GM19043 (cell line): ENCODE measurements at regions not wholly inside any gene's neighbourhood (a gene's known extent, or its start where the extent isn't known, plus 50 kb on each side); places are given as distances from the start of the nearest gene placed in this dataset.
"Not testable (repeated sequence)": the region's sequence is repeated elsewhere in the genome, so short reads cannot be mapped to it uniquely, and the experiment has no call there.

ENCODE experiments used
- ATAC-seq: cut with Tn5 transposase; IDR thresholded peaks from one replicate; pipeline ENCODE4 v1.9.1; 2021; ENCODE audit warnings: low read depth; ENCODE audit not compliant: unreplicated experiment

DNA sequence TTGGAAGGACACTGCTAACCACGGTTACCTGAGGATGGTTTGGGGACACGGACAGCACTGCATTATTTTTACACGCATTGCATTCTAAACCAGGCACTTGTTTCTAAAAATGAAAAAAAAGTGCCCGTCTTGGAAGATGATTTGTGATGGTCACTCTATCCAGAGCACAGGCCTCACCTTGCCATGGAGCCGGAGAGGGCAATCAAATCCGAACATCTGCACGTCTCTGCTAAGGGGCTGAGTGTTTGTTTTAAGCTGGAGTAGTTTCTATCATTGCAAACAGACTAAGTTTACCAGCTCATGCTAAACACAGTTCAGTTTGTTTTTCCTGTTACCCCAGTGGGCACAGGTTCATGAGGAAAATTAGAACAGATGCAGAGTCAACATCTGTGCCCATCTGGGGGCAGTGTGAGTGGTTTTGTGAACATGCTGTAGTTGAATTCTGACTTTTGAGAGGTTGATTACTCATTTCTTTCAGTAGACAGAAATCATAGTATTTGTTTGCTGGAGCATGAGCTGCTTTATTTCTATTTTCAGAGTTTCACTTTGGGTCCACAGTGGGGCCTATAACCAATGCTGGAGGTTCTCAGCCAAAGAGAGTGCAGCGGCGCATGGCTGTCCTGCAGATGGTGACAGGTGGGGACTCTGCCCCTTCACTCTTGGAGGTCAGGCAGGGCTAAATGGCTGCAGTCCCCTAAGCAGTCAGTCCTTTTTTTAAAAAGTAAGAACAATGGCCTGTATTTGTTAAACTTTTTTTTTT, 65.4 kb upstream of the ENPP6 start:
- ATAC-seq: peak; percentile 62

DNA sequence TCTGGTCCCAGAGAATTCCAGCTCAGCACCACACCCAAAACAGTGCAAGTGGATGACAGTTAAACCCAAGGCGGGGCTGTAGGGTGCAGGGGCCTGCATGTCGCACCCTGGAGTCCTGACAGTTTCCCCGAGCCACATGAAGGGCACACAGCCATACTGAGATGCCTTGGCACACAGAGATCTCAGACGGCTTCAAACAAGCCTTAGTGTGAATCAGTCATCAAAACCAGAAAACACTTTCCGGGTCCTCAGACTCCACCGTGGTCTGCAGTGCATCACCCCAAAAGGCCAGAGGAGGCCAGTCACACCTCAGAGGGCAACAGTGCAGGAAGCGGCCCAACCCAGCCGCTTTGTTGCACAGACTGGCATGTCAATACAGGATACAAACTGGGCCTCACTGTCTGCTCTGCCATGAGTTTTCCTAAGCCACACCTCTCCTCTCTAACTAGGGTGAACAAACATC, 64.6 kb upstream of the ENPP6 start:
- peak; percentile 27 for ATAC-seq

- peak; percentile 26 for ATAC-seq
Observed at GRCh38 chr4:184281231-184282139, 63.8 kb upstream of the ENPP6 start.

- peak; percentile 20 for ATAC-seq
Observed at GRCh38 chr4:184280591-184281071, 63.0 kb upstream of the ENPP6 start.

DNA sequence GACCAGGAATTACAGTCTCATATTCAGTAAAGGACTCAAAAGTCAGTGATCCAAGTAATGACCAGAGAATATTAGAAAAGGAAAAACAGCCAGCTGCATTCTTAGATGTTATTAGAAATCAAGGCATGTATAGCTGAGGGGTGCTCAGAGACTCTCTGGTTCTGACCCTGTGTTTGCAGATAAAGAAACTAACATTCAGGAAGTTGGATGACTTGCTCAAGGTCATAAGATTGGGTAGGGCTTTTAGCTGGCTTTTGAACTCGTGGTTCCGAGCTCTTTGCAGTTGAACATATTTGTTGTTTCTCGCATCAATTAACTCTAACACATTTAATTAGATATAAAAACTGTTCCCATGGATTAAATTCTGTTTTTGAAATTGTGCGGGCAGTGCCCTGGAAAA, 62.5 kb upstream of the ENPP6 start:
- ATAC-seq: no peak

DNA sequence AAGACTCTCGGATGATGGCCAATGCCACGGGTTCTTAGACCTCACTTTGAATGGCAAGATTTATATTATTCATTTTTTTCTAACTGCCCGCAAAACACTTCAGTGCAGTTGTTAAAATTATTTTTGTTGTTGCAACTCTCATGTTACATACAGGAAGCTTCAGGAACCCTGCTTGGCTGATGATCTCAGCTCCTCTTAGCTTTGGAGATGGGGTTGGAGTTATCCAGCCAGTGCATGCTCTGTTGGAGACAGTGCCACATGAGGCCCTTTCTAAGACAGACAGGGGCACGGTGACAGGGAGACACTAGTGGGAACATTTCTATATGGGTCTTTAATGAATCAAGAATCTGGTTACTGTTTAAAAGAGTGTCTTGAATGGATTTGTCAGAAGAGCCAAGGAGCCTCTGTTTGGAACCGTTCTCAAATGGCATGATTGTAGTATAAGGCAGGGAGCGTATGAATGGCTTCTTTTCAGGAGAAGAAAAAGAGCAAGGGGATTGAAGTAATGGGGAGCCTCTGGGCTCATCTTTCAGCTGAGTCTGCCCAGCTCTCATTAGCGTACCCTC, 61.9 kb upstream of the ENPP6 start:
- ATAC-seq: no peak

- not testable (repeated sequence) for ATAC-seq
Observed at GRCh38 chr4:184277769-184278168, 60.1 kb upstream of the ENPP6 start.

DNA sequence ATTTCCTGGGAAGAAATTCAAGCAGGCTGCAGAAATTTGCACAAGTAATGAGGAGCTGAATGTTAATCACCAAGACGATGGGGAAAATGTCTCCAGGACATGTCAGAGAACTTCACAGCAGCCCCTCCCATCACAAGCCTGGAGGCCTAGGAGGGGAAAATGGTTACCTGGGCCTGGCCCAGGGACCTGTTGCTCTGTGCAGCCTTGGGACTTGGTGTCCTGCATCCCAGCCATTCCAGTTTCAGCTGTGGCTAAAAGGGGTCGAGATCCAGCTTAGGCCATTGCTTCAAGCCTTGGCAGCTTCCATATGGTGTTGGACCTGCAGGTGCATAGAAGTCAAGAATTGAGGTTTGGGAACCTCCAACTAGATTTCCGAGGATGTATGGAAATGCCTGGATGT, 59.3 kb upstream of the ENPP6 start:
- ATAC-seq: not testable (repeated sequence)

DNA sequence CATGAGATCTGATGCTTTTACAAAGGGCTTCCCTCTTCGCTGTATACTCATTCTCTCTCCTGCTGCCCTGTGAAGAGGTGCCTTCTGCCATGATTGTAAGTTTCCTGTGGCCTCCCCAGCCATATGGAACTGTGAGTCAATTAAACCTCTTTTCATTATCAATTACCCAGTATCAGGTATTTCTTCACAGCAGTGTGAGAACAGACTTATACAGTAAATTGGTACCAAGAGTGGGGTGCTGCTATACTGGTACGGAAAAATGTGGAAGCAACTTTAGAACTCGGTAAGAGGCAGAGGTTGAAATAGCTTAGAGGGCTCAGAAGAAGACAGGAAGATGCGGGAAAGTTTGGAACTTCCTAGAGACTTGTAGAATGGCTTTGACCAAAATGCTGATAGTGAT, 58.7 kb upstream of the ENPP6 start:
- ATAC-seq: not testable (repeated sequence)

DNA sequence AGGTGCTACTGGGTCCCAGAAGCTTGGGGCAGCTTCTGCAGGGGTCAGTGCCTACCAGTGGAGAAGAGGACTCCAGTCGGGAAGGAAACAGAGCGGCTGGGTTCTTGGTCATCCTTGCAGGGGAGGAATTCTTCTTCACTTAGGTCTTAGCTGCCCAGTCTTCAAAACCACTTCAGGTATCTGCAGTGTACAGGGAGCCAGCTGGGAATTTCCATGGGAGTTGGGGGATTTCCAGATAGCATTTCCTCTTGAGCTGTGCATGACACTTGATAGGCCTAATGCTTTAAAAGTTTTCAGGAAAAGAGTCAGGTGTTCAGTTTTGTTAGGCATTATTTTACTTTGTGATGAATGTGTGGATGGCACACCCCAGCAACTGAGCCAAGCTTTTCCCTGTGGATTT, 58.1 kb upstream of the ENPP6 start:
- ATAC-seq: no peak

DNA sequence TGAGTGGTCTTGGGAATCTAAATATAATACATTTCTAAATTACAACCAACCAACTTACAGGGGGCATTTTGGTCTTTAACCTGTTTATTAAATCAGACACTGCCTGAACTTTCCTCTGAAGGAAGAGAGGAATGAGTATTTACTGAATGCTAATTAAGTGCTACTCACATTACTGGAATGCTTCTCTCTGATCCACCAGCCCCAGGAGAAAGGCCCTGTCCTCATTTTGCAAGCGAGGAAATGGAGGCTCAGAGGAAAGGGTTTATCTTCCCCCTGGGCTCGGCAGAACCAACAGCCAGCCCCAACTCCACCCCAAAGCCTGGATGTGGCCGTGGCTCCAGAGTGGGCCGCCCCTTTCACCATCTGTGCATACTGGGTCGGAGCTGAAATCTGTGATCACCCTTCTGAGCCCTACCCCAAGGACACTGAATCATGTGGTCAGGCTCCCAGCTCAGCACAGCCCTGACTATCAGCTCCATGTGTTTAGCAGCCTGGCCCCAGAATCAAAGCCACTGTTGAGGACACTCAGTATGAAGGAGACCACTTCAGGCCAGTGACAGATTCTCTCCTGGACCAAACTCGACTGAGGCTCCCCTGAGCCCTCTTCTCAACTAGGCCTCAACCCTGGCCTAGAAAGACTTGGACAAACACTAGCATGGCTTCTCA, 56.7 kb upstream of the ENPP6 start:
- no peak for ATAC-seq

DNA sequence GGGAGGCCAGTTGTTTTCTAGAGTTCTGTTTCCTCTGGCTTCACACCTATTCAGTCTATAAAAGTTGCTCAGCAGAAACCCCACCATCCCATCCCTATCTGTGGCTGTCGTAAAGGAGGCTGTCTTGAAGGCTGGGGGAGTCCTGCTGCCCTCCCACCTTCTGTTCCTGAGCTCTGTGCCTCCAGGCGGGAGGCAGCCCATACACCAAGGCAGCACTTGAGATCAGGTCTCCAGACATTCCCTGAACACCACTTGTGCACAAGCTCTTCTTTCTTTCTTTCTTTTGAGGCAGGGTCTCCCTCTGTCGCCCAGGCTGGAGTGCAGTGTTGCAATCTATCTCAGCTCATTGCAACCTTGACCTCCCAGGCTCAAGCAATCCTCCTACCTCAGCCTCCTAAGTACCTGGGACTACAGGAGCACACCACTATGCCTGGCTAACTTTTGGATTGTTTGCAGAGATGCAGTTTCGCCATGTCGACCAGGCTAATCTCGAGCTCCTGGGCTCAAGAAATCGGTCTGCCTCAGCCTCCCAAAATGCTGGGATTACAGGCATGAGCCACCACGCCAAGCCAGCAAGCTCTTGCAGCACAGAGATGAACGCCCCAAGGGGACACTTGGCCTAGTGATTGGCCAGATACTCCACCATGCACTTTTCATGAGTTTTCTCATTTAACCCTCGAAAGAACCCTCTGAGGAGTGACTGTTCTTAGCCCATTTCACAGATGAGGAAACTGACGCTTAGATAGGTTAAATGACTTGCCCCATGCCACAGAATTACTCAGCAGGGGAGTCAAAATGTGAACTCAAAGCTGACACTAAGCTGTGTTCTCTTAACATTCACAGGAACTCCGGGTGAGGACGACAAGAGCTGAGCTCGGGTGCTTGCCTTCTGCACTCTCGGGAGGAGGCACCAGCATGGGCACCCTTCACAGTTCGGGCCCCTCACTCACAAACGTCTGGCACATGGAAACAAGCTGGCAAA, 55.8 kb upstream of the ENPP6 start:
- no peak for ATAC-seq

GRCh38 chr4:184270808-184271413, 53.2 kb upstream of the ENPP6 start:
- ATAC-seq: no peak

DNA sequence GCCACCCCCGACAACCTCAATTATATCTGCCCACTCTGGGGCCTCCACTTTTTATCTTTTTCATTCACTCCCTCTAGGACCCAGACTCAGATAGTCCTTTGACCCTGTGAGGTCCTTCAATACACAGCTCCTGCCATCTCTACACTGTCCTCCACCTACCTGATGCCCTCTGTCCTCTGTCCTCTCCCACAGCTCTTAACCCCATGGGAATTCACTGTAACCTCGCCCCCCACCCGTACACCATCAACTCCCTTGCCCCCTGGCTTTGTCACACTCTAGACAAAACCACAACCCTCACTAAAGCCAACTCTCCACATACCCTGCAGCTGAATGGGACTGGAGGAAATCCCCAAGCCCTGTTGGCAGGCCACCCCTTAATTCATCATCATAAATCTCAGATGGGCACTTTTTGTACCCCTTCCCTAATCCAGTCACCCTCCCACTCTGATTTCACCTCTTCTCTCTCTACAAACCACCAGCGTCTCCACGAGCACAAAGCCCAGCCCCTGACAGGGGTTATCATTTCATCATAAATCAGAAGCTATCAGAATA, 52.3 kb upstream of the ENPP6 start:
- ATAC-seq: no peak

DNA sequence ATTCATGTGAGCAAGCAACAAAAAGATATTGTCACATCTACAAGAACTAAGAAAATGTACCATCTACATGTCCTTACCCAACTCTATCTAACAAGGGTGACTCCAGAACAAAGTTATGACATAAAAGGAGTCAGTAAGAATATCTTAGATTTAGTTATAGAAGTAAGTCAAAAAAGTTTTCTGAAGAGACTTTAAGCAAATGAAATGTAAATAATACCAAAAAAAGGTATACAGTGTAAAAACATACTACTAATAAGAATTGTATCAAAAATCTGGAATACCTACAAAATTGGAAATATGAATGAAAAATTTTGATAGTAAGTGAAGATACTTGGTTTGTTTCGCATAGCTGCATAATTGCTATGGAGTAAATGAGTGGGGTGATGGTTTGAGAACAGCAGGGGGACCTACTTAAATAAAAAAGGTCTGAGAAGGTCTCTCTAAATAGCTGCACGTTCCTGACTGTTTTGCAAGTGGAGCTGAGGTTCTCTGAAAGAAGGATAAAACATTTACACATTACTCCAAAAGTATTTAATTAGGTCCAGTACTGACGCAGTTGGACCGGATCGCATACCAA, 51.0 kb upstream of the ENPP6 start:
- ATAC-seq: no peak

GRCh38 chr4:184267673-184268583, 50.3 kb upstream of the ENPP6 start:
- ATAC-seq: peak; percentile 73
